Smooth muscle cell (in vitro differentiated cells): ENCODE measurements at regions not wholly inside any gene's neighbourhood (a gene's known extent, or its start where the extent isn't known, plus 50 kb on each side); places are given as distances from the start of the nearest gene placed in this dataset.

ENCODE experiments used
- DNase-seq: peaks from one replicate; lab custom pipeline; 2025; ENCODE audit not compliant: unreplicated experiment; lab: John Stamatoyannopoulos, UW
- H2AFZ ChIP-seq: fragments of 200-600 bp; sonication (generic); 2 replicates; pipeline ENCODE4 v1.6.0; 2016; ENCODE audit warnings: antibody characterized with exemption, low read depth, mild to moderate bottlenecking
- H3F3A ChIP-seq: fragments of 200-600 bp; sonication (generic); 2 replicates; pipeline ENCODE4 v1.6.0; 2017; ENCODE audit warnings: antibody characterized with exemption, low read depth
- H3K27ac ChIP-seq: fragments of 200-600 bp; sonication (generic); 2 replicates; pipeline ENCODE4 v1.5.1; 2016; ENCODE audit warnings: low read depth, mild to moderate bottlenecking
- H3K27me3 ChIP-seq: fragments of 200-600 bp; sonication (generic); 2 replicates; pipeline ENCODE4 v1.6.1; 2016; ENCODE audit warnings: low read depth, mild to moderate bottlenecking
- H3K36me3 ChIP-seq: fragments of 200-600 bp; sonication (generic); 2 replicates; pipeline ENCODE4 v1.5.1; 2016; ENCODE audit warnings: low read depth
- H3K4me1 ChIP-seq: fragments of 200-600 bp; sonication (generic); 2 replicates; pipeline ENCODE4 v1.5.1; 2016; ENCODE audit warnings: low read depth
- H3K4me2 ChIP-seq: fragments of 200-600 bp; sonication (generic); 2 replicates; pipeline ENCODE4 v1.6.0; 2016; ENCODE audit warnings: mild to moderate bottlenecking
- H3K4me3 ChIP-seq: fragments of 200-600 bp; sonication (generic); 2 replicates; pipeline ENCODE4 v1.5.1; 2016; ENCODE audit warnings: mild to moderate bottlenecking
- H3K79me2 ChIP-seq: fragments of 200-600 bp; sonication (generic); 2 replicates; pipeline ENCODE4 v1.6.0; 2016; ENCODE audit warnings: low read depth, mild to moderate bottlenecking
- H3K9ac ChIP-seq: fragments of 200-600 bp; sonication (generic); 2 replicates; pipeline ENCODE4 v1.6.0; 2016; ENCODE audit warnings: low read depth
- H3K9me3 ChIP-seq: fragments of 200-600 bp; sonication (generic); replicated peaks from 2 replicates; pipeline ENCODE4 v1.5.1; 2016; ENCODE audit warnings: low read depth
- H4K20me1 ChIP-seq: fragments of 200-600 bp; sonication (generic); 2 replicates; pipeline ENCODE4 v1.6.0; 2016; ENCODE audit warnings: low read depth
- CTCF ChIP-seq: fragments of 200-600 bp; sonication (generic); IDR thresholded peaks from 2 replicates; pipeline ENCODE4 v1.5.1; 2017; ENCODE audit warnings: borderline replicate concordance, mild to moderate bottlenecking, antibody characterized with exemption; ENCODE audit not compliant: insufficient read depth, poor library complexity, severe bottlenecking
- WGBS: methylation state at CpG from one replicate; pipeline ENCODE4 v1.1.7; 2016; ENCODE audit warnings: low lambda C conversion rate; 5-methylcytosine and 5-hydroxymethylcytosine counted together

- no peak overlapping the region for H3K27ac ChIP-seq
- no peaks in the 10 kb centered on the region for H3K79me2 ChIP-seq
- H3K9me3 ChIP-seq, result no peaks in the 10 kb centered on the region
- WGBS, result 75% methylated on average over 2 of the region's 2 CpGs
- no peak overlapping the region for H2AFZ ChIP-seq
- H3K27me3 ChIP-seq, result no peaks in the 10 kb centered on the region
- DNase-seq, result no peak
- no peak for TF ChIP-seq CTCF
- no peak overlapping the region for H3K9ac ChIP-seq
- H3K36me3 ChIP-seq, result no peaks in the 10 kb centered on the region
- H3K4me3 ChIP-seq, result no peak overlapping the region
- H4K20me1 ChIP-seq, result no peaks in the 10 kb centered on the region
- no peak overlapping the region for H3K4me2 ChIP-seq
- H3K4me1 ChIP-seq, result peaks cover 4% of the 10 kb centered on the region
- H3F3A ChIP-seq, result no peaks in the 10 kb centered on the region
Measured at GRCh38 chr5:125833398-125833797, 589.8 kb upstream of the GRAMD2B start.

DNA sequence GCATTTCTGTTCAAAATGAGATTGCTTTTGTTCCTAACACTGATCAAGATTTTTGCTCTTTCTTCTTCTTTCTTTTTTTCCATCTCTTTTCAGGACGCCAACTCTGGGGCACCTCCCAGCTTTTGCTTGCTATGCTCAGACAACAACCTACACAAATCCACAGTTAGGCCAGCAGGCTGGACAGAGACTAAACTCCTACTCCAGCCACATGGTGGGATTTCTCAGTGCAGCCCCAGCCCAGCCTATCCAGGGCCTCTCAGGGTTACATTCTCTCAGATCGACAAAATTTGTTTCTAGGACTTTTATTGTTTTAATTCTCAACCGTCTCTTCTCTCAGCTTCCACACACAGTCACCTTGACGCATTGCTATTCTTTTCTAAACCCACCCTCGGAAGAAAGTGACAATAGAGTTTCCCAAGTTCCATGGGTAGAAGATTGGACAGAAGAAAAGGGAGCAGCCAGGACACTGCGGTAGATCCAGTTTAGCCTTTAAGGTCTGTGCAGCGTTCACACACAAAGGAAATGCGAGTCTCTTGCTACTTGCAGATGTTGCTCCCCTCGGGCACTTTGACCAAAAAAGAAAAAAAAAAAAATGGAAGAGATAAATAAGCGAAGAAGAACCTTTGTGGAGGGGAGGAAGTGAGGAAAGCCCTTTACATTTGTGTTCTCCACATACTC, 588.6 kb upstream of the GRAMD2B start:
- TF ChIP-seq CTCF, result no peak
- no peak for DNase-seq
- Histone ChIP-seq H3K36me3 (no peaks in the 10 kb centered on the region), H3K4me1 (peaks cover 4% of the 10 kb centered on the region), H3K27me3 (no peaks in the 10 kb centered on the region), H3K9ac (no peak overlapping the region), H3K27ac (no peak overlapping the region), H3K4me2 (no peak overlapping the region), H3K9me3 (no peaks in the 10 kb centered on the region), H2AFZ (no peak overlapping the region), H3F3A (no peaks in the 10 kb centered on the region), H3K4me3 (no peak overlapping the region), H3K79me2 (no peaks in the 10 kb centered on the region), H4K20me1 (no peaks in the 10 kb centered on the region)
- WGBS, result 75% methylated on average over 10 of the region's 10 CpGs

DNA sequence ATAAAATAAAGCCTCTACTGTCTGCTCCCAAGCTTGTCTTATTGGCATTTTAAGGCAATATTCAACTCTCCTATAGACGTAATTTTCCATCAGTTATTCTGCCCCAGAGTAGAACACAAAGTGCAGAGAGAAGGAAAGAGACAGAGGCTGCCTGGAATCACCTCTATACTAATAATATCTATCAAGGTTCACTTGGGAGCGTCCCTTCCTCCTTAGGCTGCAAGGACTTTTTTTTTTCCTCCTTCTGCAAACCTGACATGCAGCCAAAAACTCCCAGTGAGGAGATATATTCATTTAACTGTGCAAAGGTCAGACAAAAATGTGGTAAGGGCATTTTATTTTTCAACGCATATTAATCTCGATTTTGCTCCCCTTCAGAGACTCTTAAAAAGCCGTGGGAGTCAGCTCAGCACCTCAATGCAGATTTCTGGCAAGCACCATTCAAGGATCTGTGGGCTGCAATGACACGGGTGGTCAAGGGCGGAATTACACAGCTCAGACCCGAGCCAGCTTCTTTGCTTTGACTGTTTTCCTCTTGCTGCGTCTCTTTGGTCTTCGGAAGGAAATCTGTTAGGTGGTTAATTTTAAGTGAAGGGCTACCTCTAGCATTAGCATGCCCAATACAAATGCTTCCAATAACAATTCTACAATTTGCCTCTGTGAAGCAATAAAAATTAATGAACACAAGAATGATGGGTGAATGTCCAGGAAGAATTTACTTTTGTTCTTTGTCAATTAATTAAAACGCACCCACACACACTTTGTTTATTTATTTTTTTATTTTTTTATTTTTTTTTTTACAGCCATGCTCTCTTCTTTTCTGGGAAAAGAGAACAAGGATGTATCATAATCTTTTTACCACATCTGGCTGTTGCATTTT, 587.7 kb upstream of the GRAMD2B start:
- TF ChIP-seq CTCF, result peak; percentile 65
- no peak overlapping the region for H3K4me3 ChIP-seq
- no peak overlapping the region for H3K27ac ChIP-seq
- DNase-seq, result no peak
- no peak overlapping the region for H3K9ac ChIP-seq
- no peaks in the 10 kb centered on the region for H3K9me3 ChIP-seq
- H3K79me2 ChIP-seq, result no peaks in the 10 kb centered on the region
- no peak overlapping the region for H3K4me2 ChIP-seq
- H3K27me3 ChIP-seq, result no peaks in the 10 kb centered on the region
- 39% methylated on average over 11 of the region's 11 CpGs for WGBS
- H3F3A ChIP-seq, result no peaks in the 10 kb centered on the region
- H3K36me3 ChIP-seq, result no peaks in the 10 kb centered on the region
- H2AFZ ChIP-seq, result no peak overlapping the region
- no peaks in the 10 kb centered on the region for H4K20me1 ChIP-seq
- H3K4me1 ChIP-seq, result peaks cover 4% of the 10 kb centered on the region

GRCh38 chr5:125836256-125836655, 587.0 kb upstream of the GRAMD2B start:
- WGBS, result 98% methylated on average over 2 of the region's 2 CpGs
- H3K27ac ChIP-seq, result no peak overlapping the region
- no peak for DNase-seq

More at GRCh38 chr5:125836256-125836655, 587.0 kb upstream of the GRAMD2B start:
- TF ChIP-seq CTCF, result no peak
- Histone ChIP-seq H4K20me1 (no peaks in the 10 kb centered on the region), H3K27me3 (no peaks in the 10 kb centered on the region), H2AFZ (no peak overlapping the region), H3K4me2 (no peak overlapping the region), H3K9me3 (no peaks in the 10 kb centered on the region), H3K36me3 (no peaks in the 10 kb centered on the region), H3K4me1 (peaks cover 4% of the 10 kb centered on the region), H3K4me3 (no peak overlapping the region), H3K79me2 (no peaks in the 10 kb centered on the region), H3K9ac (no peak overlapping the region), H3F3A (no peaks in the 10 kb centered on the region)
